ENCODE measurements at regions not wholly inside any gene's neighbourhood (a gene's known extent, or its start where the extent isn't known, plus 50 kb on each side); places are given as distances from the start of the nearest gene placed in this dataset.

DNA sequence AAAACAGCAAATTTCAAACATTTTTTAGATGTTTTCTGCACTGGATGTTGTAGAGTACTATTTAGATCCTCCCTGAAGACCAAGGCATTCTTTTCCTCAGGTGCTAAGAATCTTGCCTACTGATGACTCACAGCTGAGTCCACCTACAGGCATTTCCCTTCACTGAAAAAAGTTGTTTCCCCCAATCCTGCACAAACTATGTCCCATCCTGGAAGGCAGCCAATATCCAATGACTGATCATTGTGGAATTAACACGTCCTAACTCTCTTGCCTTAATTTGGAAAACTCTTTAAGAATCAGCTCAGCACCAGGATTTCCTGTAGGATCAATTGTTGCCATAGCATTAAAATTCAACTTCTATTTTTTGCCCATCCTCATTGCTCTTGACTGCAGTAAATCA, 268.4 kb upstream of the IRAK1BP1 start:
- Mint-ChIP-seq H3K4me3 (no peak overlapping the region), H3K36me3 (ENCODE audit: low read depth) (no peaks in the 10 kb centered on the region), H3K27ac (no peak overlapping the region), H3K4me1 (no peaks in the 10 kb centered on the region), H3K27me3 (no peaks in the 10 kb centered on the region)
- no peak for DNase-seq
- no peaks in the 10 kb centered on the region for H3K9me3 ChIP-seq (ENCODE audit: control insufficient read depth, low read length, poor library complexity, severe bottlenecking)
- ATAC-seq = no peak

DNA sequence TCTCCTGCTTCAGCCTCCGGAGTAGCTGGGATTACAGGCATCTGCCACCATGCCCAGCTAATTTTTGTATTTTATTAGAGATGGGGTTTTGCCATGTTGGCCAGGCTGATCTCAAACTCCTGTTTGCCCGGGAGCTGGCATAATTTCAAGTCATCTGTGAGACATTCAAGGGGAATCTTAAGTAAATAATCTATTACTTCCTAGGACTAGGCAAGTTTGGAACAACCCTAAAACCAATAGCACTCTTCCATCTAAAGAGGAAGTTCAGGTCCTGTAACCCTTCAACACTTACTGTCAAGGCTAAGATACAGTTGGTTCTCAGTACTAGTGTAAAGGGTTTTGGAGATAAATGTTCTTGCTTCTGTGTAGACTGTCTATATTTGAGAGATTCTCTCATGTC, 267.8 kb upstream of the IRAK1BP1 start:
- no peaks in the 10 kb centered on the region for H3K4me1 Mint-ChIP-seq
- DNase-seq = no peak
- no peak overlapping the region for H3K27ac Mint-ChIP-seq
- no peaks in the 10 kb centered on the region for H3K9me3 ChIP-seq (ENCODE audit: control insufficient read depth, low read length, poor library complexity, severe bottlenecking)
- H3K27me3 Mint-ChIP-seq = no peaks in the 10 kb centered on the region
- H3K4me3 Mint-ChIP-seq = no peak overlapping the region
- ATAC-seq = no peak
- H3K36me3 Mint-ChIP-seq (ENCODE audit: low read depth) = no peaks in the 10 kb centered on the region

DNA sequence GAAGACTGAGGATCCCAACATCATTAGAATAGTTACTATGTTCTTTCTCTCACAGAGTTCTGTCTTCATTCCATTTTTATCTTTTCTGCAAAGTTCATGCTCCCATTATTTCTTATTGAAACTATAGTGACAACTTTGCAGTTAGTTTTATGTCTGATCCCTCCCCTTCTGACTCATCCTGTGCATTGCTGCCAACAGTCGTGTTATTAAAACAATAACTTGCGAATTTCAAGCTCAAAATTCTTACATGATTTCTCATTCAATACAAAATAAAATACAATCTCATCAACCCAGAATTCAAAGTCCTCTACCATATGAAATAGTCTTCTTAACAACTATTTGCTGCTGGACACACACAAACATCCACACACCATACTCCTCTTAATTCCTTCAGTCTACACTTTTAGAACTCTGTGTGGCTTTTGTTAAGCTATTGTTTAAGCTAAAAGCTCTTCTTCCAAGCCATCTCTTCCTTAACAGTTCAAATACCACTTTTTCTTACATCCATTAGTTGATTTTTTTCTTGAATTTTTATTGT, 261.4 kb upstream of the IRAK1BP1 start:
- no peaks in the 10 kb centered on the region for H3K9me3 ChIP-seq (ENCODE audit: control insufficient read depth, low read length, poor library complexity, severe bottlenecking)
- no peak for ATAC-seq
- no peaks in the 10 kb centered on the region for H3K4me1 Mint-ChIP-seq
- no peaks in the 10 kb centered on the region for H3K27me3 Mint-ChIP-seq
- no peaks in the 10 kb centered on the region for H3K36me3 Mint-ChIP-seq (ENCODE audit: low read depth)
- no peak overlapping the region for H3K27ac Mint-ChIP-seq
- DNase-seq = no peak
- no peak overlapping the region for H3K4me3 Mint-ChIP-seq

DNA sequence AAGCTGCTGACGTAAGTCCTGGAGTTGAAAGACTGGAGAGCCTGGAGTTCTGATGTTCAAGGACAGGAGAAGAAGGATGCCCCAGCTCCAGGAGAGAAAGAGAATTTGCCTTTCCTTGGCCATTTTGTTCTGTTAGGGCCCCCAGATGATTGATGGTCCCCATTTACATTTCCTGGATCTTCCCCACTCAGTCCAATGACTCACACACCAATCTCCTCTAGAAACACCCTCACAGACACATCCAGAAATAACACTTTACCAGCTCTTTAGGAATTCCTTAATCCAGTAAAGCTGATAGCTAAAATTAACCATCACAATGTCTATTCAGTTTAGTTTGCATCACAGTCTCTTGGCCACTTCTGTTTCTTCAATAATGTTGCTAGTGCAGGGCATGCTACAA, 260.2 kb upstream of the IRAK1BP1 start:
- Mint-ChIP-seq H3K4me1 (no peaks in the 10 kb centered on the region), H3K4me3 (no peak overlapping the region), H3K27ac (no peak overlapping the region)

DNA sequence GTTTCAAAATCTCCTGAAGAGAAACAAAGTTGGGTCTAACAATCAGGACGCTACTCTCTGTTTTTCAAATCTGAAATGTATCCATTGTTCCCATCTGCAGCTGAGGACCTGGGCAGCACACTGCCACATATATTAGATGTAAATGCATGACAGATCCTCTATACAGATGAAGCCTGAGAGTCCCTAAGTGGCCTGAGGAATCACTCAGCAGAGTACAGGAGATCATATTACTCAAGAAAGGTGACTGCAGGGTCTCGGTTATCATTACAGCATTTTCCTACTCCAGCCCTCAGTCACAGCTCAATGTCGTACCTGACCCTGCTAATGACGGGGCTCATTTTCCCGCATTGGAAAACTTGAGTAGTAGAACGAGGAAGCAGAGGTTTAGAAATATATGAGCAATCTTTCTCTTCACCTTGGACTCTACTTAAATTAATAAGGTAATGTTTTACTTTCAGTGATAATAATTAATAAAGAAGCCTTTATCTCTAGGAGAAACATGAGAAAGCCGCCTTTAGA, 256.2 kb upstream of the IRAK1BP1 start:
- Mint-ChIP-seq H3K36me3 (ENCODE audit: low read depth) (no peaks in the 10 kb centered on the region), H3K27me3 (no peaks in the 10 kb centered on the region), H3K4me1 (no peaks in the 10 kb centered on the region), H3K4me3 (no peak overlapping the region), H3K27ac (no peak overlapping the region)
- ATAC-seq (no peak), DNase-seq (no peak)
- no peaks in the 10 kb centered on the region for H3K9me3 ChIP-seq (ENCODE audit: control insufficient read depth, low read length, poor library complexity, severe bottlenecking)

More for the DNA sequence above, 260.2 kb upstream of the IRAK1BP1 start:
- H3K36me3 Mint-ChIP-seq (ENCODE audit: low read depth) = no peaks in the 10 kb centered on the region
- no peaks in the 10 kb centered on the region for H3K27me3 Mint-ChIP-seq
- no peak for DNase-seq
- no peak for ATAC-seq
- H3K9me3 ChIP-seq (ENCODE audit: control insufficient read depth, low read length, poor library complexity, severe bottlenecking) = no peaks in the 10 kb centered on the region

DNA sequence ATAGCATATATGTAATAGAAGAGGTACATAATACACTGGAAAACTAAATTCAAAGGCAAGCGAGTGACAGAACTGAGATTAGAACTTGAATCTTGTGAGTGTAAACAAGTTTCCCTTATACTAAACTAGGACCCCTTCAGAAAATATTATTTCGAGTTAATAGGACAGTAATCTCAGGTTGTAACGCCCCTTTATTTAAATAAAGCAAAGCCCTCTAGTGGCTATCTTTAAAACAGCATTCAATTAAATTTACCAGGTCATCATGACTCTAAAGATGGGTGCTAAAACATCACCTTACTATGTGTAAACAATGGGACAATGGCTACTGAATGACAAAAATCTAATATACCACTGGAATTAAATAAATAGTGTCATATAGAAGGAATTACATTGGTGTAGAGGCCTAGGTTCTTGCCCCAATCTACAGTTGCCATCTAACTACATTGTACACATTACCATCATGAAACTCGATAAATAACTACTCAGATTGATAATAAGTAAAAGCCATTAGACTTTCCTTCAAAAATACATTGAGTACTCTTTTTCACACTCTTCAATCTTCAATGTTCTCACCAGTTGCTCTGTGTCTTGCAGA, 255.4 kb upstream of the IRAK1BP1 start:
- ATAC-seq (no peak), DNase-seq (no peak)
- Mint-ChIP-seq H3K4me3 (no peak overlapping the region), H3K27me3 (no peaks in the 10 kb centered on the region), H3K36me3 (ENCODE audit: low read depth) (no peaks in the 10 kb centered on the region), H3K27ac (no peak overlapping the region), H3K4me1 (no peaks in the 10 kb centered on the region)
- H3K9me3 ChIP-seq (ENCODE audit: control insufficient read depth, low read length, poor library complexity, severe bottlenecking) = no peaks in the 10 kb centered on the region

DNA sequence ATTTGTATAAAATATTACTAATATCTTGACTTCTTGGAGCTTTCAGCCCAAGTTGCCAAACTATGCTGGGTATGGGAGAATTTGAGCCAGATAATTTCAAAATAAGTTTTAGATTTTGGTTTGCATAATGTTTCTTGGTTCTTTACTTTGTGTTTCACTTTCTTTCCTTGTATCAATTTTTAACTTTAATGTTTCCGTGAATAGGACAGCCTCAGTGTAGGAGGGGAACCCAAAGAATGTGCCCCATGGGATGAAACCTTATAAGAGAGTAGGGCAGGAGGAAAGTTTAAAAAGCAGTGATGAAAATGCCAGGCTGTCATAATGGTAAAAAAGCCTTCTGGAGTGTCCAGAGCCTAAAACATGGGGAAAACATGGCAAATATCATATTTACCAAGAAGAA, 252.4 kb upstream of the IRAK1BP1 start:
- Mint-ChIP-seq H3K36me3 (ENCODE audit: low read depth) (no peaks in the 10 kb centered on the region), H3K4me1 (no peaks in the 10 kb centered on the region), H3K4me3 (no peak overlapping the region), H3K27me3 (no peaks in the 10 kb centered on the region), H3K27ac (no peak overlapping the region)
- no peaks in the 10 kb centered on the region for H3K9me3 ChIP-seq (ENCODE audit: control insufficient read depth, low read length, poor library complexity, severe bottlenecking)
- DNase-seq (no peak), ATAC-seq (no peak)

DNA sequence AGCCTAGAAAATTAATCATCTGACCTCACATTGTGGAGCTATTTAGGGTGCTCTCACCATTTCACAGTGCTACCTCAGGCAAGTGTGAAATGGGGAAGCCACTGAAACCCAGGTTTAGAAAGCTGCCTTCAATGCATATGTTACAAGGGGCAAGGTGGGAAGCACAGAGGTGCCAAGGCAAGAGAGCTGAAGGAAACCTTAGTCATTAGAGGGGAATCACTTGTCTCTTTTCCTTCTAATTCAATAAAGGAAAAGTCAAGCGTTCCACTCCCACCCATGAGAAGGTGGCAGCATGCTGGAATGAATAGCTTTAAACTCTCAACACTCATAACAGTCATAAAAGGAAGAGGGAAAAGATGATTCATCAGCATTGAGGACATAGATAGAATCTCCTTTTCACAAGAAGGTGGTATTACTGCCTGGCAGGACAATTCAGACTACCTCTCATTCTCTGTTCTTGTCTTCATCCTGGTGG, 251.9 kb upstream of the IRAK1BP1 start:
- Mint-ChIP-seq H3K27me3 (no peaks in the 10 kb centered on the region), H3K4me3 (no peak overlapping the region), H3K36me3 (ENCODE audit: low read depth) (no peaks in the 10 kb centered on the region), H3K4me1 (no peaks in the 10 kb centered on the region), H3K27ac (no peak overlapping the region)
- DNase-seq = no peak
- ATAC-seq = no peak
- no peaks in the 10 kb centered on the region for H3K9me3 ChIP-seq (ENCODE audit: control insufficient read depth, low read length, poor library complexity, severe bottlenecking)

DNA sequence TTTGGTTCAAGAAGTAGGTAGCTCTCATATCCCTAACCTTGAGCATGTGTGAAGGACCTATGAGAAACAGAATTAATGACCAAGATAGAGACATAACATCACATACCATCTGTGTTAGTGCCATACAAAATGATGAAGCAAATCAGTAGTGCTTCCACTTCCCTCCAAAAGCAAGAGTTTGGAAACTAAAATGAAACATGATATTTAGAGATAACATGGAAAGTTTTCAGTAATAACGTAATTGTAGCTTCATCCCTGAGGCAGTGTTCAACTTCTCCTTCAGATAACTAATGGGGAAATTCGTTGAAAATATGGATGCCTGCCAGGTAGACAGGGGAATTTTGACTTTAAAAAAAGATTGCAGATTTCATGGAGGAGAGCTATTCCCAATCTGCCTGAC, 248.4 kb upstream of the IRAK1BP1 start:
- Mint-ChIP-seq H3K27ac (no peak overlapping the region), H3K4me3 (no peak overlapping the region), H3K4me1 (no peaks in the 10 kb centered on the region), H3K36me3 (ENCODE audit: low read depth) (no peaks in the 10 kb centered on the region), H3K27me3 (no peaks in the 10 kb centered on the region)
- H3K9me3 ChIP-seq (ENCODE audit: control insufficient read depth, low read length, poor library complexity, severe bottlenecking) = no peaks in the 10 kb centered on the region
- ATAC-seq (no peak), DNase-seq (no peak)

DNA sequence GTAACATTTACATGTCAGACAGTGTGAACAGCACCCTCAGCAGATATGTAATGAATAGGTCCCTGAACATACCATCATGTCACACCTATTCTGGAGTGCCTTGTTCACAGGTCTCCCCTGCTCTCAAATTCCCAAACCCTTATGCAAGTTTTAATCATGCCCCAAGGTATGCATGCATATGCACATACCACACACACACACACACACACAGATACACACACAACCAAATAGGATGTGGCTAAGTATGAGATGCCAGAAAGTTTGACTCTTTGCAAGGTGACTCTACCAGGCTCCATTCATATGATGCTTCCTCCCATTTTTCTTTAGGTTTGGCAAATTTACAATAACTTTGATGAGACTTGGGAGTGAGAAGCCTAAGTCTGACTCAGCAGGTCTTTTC, 243.8 kb upstream of the IRAK1BP1 start:
- Mint-ChIP-seq H3K27me3 (peaks cover 12% of the 10 kb centered on the region), H3K4me1 (no peaks in the 10 kb centered on the region), H3K4me3 (no peak overlapping the region), H3K36me3 (ENCODE audit: low read depth) (no peaks in the 10 kb centered on the region), H3K27ac (no peak overlapping the region)
- ATAC-seq (no peak), DNase-seq (no peak)
- no peaks in the 10 kb centered on the region for H3K9me3 ChIP-seq (ENCODE audit: control insufficient read depth, low read length, poor library complexity, severe bottlenecking)

DNA sequence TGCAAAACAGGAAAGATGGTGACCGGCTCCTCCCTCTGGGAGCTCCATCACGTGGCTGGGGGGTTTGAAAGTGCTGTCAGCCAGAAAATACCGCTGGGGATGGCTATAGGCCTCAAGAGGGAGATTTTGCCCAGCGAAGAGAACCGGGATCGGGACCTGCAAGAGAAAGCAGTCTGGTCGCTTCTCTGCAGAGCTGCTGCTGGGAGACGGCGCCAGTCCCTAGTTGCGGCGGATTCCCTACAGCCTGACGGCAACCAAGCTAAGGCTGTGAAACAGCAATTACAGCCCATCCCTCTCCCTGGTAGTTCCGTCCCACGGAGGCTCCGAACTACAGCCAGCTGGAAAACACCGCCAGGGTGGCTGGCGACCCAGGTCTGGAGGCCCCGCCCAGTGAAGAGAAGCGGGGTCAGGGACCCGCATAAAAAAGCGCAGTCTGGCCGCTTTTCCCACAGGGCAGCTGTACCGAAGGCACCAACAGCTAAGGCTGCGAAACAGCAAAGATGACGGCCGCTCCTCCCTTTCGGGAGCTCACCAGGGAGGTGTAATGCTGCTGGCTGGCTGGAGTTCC, 238.1 kb upstream of the IRAK1BP1 start:
- H3K9me3 ChIP-seq (ENCODE audit: control insufficient read depth, low read length, poor library complexity, severe bottlenecking) = no peaks in the 10 kb centered on the region
- no peak for DNase-seq
- Mint-ChIP-seq H3K27me3 (peaks cover 18% of the 10 kb centered on the region), H3K4me1 (no peaks in the 10 kb centered on the region), H3K4me3 (no peak overlapping the region), H3K36me3 (ENCODE audit: low read depth) (no peaks in the 10 kb centered on the region), H3K27ac (no peak overlapping the region)
- ATAC-seq = no peak

DNA sequence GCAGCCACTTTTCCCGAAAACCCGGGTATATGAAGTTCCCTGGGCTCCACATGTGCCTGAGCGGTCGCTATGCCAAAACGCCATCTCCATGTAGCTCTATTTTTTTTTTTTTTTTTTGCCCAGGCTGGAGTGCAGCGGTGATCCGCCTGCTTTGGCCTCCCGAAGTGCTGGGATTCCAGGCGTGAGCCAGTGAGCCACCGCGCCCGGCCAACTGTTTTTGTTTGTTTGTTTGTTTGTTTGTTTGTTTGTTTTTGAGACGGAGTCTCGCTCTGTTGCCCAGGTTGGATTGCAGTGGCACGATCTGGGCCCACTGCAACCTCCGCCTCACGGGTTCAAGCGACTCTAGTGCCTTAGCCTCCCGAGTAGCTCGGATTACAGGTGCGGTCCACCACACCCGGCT, 237.5 kb upstream of the IRAK1BP1 start:
- H3K36me3 Mint-ChIP-seq (ENCODE audit: low read depth) = no peaks in the 10 kb centered on the region
- DNase-seq (no peak), ATAC-seq (no peak)
- no peaks in the 10 kb centered on the region for H3K9me3 ChIP-seq (ENCODE audit: control insufficient read depth, low read length, poor library complexity, severe bottlenecking)
- H3K4me1 Mint-ChIP-seq = no peaks in the 10 kb centered on the region
- H3K4me3 Mint-ChIP-seq = no peak overlapping the region
- H3K27me3 Mint-ChIP-seq = peaks cover 18% of the 10 kb centered on the region
- H3K27ac Mint-ChIP-seq = no peak overlapping the region

DNA sequence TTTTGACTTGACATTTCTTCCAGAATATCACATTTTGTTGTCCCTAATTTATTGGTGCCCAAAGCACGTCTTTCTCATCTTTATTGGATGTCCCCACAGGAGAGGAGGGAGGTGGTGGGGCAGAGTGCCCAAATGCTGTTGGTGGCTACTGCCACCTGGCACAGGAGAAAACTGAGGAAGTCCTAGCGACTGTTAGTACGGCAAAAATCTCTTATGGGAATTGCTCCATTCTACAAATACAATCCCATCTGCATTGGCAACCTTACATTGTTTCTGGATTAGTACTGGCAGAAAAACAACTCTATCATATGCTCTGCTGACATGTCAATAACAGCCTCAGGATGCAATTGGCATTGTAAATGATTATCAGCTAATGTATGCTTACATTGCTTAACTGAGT, 235.4 kb upstream of the IRAK1BP1 start:
- Mint-ChIP-seq H3K4me3 (no peak overlapping the region), H3K27ac (no peak overlapping the region), H3K4me1 (no peaks in the 10 kb centered on the region), H3K27me3 (peaks cover 13% of the 10 kb centered on the region), H3K36me3 (ENCODE audit: low read depth) (no peaks in the 10 kb centered on the region)
- ATAC-seq (no peak), DNase-seq (no peak)
- no peaks in the 10 kb centered on the region for H3K9me3 ChIP-seq (ENCODE audit: control insufficient read depth, low read length, poor library complexity, severe bottlenecking)
